DMS 273 (cell line): ENCODE measurements at regions not wholly inside any gene's neighbourhood (a gene's known extent, or its start where the extent isn't known, plus 50 kb on each side); places are given as distances from the start of the nearest gene placed in this dataset.

Experiments used
- DNase-seq: peaks from one replicate; lab custom pipeline; 2025; ENCODE audit not compliant: unreplicated experiment; lab: John Stamatoyannopoulos, UW

GRCh38 chr18:67705748-67706147 is 189.2 kb upstream of the DSEL start:
- DNase-seq = peak; percentile 9

GRCh38 chr18:67695684-67696083 is 179.2 kb upstream of the DSEL start:
- DNase-seq = no peak

GRCh38 chr18:67694787-67695186 is 178.3 kb upstream of the DSEL start:
- no peak for DNase-seq

GRCh38 chr18:67692811-67693210 is 176.3 kb upstream of the DSEL start:
- DNase-seq = no peak

- no peak for DNase-seq
Observed at GRCh38 chr18:67682516-67682915, 166.0 kb upstream of the DSEL start.

- DNase-seq = no peak
Observed at GRCh38 chr18:67677489-67677888, 161.0 kb upstream of the DSEL start.

- DNase-seq = no peak
Observed at GRCh38 chr18:67672716-67673115, 156.2 kb upstream of the DSEL start.

GRCh38 chr18:67672155-67672554 is 155.6 kb upstream of the DSEL start:
- no peak for DNase-seq

- no peak for DNase-seq
Observed at GRCh38 chr18:67670024-67670543, 153.6 kb upstream of the DSEL start.

GRCh38 chr18:67665266-67665665 is 148.7 kb upstream of the DSEL start:
- no peak for DNase-seq

- no peak for DNase-seq
Observed at GRCh38 chr18:67662996-67663395, 146.5 kb upstream of the DSEL start.

- DNase-seq = no peak
Observed at GRCh38 chr18:67661555-67661954, 145.0 kb upstream of the DSEL start.

GRCh38 chr18:67654101-67654500 is 137.6 kb upstream of the DSEL start:
- no peak for DNase-seq

GRCh38 chr18:67652288-67652687 is 135.8 kb upstream of the DSEL start:
- DNase-seq = peak; percentile 7

- DNase-seq = no peak
Observed at GRCh38 chr18:67651438-67651837, 134.9 kb upstream of the DSEL start.

GRCh38 chr18:67650686-67651385 is 134.3 kb upstream of the DSEL start:
- no peak for DNase-seq

- no peak for DNase-seq
Observed at GRCh38 chr18:67646890-67647289, 130.4 kb upstream of the DSEL start.

- DNase-seq = no peak
Observed at GRCh38 chr18:67644226-67644625, 127.7 kb upstream of the DSEL start.

- DNase-seq = no peak
Observed at GRCh38 chr18:67639872-67640271, 123.4 kb upstream of the DSEL start.

GRCh38 chr18:67636597-67637385 is 120.3 kb upstream of the DSEL start:
- DNase-seq = no peak

GRCh38 chr18:67634631-67635338 is 118.3 kb upstream of the DSEL start:
- peak; percentile 3 for DNase-seq

GRCh38 chr18:67633939-67634338 is 117.4 kb upstream of the DSEL start:
- DNase-seq = no peak
